Cerebellar cortex (tissue), 1 donor: ENCODE measurements at regions not wholly inside any gene's neighbourhood (a gene's known extent, or its start where the extent isn't known, plus 50 kb on each side); places are given as distances from the start of the nearest gene placed in this dataset.
"Not testable (repeated sequence)": the region's sequence is repeated elsewhere in the genome, so short reads cannot be mapped to it uniquely, and the experiment has no call there.

ENCODE experiments used
- DNase-seq: peaks from one replicate; pipeline ENCODE4 v3.0.0-alpha.2; 2015; ENCODE audit warnings: low spot score

DNA sequence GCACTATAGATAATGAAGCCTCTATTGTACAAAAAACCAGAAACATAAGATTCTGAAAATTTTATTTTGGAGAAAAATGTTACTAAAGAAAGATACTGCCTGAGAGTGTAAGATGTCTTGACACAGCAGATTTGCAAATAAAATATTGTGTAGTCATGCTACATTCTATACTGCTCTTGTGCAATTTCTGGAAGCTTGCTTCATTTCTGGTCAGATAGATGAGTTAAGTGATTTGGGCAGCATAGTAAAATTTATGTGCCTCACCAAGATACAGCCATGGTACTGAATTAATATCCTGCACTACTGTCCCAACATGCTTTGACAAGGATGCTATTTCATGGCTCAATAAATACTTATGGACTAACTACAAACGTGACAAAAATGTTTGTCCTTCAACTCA lies 55.1 kb upstream of the STARD13 start:
- no peak for DNase-seq

DNA sequence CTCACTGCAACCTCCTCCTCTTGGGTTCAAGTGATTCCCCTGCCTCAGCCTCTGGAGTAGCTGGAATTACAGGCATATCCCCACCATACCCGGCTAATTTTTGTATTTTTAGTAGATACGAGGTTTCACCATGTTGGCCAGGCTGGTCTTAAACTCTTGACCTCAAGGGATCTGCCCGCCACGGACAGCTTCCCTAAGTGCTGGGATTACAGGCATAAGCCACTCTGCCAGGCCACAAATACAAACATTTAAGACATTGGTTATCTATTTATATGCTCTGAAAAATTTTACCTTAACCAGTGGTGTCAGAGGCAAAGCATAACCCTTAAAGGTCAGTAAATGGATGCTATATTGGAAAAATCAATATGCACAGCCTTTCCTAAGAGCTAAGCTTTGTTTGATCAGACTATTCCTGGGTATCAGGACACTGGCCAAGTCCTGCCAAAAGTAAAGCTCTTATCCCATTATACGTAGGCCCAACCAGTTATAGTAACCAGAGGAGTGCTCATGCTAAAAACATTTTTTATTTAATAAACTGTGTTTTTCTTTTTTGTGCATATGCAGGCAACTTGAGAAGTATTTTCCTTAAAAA lies 56.4 kb upstream of the STARD13 start:
- no peak for DNase-seq

DNA sequence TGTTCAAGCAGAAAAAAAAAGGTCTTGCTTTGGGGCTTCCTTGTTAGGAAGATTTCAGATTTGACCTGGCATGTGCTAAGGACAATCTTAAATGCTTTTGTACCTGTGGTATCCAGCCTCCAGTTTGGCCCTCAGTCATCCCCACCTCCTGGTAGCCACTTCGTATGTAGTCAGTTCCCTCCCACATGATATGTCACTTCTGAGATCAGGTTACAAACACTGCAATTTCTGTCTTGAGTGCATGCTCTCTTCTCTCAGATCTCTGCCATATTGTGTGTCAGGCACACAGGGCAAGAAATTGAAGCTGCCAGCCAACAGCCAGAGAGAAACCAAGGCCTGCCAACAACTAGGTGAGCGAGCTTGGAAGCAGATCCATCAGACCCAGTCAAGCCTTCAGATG lies 60.3 kb upstream of the STARD13 start:
- no peak for DNase-seq

DNA sequence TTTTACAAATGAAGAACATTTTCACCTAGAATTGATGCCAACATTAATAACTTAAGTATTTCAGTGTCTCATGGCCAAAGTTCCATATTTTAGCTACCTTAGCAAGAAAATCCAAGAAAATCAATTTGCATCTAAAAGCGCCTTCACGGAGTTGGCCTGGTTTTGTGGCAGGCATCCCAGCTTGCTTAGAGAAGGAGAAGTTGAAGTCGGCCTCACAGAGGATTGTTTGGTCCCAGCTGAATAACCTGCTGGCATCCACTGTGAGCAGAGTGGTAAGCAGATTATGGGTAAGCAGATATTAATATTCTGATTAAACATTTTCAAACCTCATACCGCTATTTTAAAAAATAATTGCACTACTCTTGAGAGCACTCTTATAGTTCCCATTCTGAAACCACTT lies 62.3 kb upstream of the STARD13 start:
- DNase-seq: peak; percentile 10

DNA sequence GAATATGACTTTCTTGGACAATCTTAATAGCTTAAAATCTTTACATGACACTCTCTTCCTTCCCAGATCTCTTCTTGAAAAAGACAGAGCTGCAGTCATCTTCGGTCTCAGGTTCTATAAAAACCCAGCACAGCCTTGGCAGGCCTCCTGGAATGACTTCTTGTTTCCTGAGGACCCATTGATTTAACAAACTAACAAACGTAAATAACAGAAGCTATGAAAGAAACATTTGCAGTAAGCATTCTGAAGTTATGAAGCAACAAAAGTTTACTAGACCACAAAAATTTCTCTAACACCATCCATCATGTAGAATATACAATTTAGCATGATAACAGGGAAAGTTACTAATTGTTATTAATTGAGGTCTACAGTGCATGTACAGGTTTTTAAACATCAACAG lies 62.8 kb upstream of the STARD13 start:
- DNase-seq: no peak

DNA sequence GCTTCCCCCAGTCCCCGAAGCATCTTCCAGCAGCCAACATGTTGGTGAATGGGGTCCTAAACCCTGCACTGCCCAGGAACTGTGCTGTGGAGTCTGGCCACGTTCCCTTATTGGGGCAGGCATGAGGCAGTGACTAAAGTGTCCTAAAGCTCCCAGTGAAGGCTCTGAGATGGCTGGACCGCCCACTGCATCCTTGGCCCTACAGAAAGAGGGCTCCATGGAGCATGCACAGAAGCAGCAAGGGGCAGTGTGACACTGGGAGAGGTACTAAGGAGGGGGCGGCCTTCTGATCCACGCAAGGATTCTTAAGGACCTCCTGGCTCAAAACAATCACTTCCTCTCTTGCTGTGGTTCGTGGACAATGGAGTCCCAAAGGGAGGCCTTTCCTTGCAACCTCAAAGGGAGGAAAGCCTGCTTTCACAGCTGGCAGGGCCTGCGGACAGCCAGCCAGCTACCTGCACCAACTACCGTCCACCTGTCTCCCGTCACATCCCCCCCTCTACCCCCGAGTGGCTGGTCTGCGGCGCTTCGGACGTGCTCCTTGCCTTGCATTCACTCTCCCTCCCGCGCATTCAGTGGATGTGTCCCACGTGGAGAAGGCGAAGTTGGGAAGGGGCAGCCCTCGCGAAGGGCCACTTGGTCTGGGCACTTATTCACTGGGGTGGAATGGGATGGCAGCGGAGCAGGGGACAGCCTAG lies 63.9 kb upstream of the STARD13 start:
- no peak for DNase-seq

DNA sequence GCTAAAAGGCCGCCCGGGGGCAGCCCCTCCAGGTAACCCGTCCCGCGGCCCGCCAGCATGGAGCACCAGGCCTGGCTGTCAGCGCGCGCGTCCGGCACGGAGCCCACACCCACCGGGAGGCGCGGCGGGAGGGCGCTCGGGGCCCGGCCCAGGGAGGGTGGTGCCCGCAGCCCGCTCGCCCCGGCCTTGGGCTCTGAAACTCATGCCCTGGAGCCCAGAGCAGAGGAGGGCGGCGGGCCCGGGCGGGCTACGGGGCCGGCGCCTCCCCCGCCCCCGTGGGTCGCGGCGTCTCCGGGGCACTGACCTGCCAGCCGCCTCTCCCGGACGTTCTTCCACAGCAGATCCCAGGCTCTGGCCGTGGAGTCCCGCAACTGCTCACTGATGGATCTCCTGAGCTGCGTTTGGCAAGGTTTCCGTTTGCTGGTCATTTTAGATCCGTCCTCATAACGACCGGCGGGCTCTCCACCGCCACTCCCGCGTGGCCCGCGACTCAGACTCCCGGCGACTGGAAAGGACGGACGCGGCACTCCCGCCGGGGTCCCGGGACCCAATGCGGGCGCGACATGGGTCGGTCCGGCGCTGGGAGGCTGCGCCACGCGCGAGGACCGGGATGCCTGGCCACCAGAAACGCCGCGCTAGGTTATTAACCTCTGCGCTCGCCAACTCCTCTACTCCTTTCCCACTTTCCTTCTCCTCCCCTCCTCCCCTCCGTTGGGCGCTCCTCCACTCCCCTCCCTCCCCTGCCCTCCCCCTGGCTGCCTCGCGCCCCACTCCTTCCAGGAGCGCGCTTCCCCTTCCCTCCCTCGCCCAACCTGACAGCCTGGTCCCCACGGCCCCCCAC lies 64.7 kb upstream of the STARD13 start:
- DNase-seq: no peak

DNA sequence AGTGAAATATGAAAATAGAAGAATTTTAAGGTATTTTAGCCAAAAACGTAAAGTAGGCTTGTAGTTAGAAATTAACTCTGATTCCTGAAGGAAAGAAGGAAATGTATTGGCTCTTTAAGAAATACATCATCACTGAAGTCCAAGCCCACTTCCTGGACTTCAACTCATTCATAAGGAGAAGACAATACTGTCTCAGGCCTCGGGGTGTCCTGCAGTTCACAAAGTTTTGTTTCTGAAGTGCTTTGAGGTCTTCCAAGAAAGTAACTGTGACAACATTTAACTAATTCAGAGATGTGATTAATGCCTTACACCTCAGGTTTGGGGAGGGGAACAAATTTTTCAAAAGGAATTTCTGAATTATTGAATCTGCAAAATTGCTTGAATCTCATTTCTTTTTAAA lies 65.8 kb upstream of the STARD13 start:
- DNase-seq: no peak

DNA sequence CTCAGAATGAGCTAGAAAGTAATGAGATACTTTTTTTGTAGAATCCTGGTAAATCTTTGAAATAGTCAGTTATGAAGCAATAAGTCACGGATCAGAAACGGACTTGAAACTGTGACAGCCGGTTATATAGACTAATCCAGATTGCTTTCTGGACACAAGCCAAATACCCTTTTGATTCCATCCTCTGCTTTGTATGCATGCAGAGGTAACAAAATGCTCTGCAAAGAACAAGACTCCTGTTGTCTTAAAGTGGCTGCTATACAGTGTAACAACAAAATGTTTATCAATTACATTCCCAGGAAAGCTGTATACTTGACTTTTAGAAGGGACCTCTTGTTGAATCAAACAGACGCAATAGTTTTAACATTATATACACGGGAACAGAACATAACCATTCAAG lies 66.5 kb upstream of the STARD13 start:
- no peak for DNase-seq

DNA sequence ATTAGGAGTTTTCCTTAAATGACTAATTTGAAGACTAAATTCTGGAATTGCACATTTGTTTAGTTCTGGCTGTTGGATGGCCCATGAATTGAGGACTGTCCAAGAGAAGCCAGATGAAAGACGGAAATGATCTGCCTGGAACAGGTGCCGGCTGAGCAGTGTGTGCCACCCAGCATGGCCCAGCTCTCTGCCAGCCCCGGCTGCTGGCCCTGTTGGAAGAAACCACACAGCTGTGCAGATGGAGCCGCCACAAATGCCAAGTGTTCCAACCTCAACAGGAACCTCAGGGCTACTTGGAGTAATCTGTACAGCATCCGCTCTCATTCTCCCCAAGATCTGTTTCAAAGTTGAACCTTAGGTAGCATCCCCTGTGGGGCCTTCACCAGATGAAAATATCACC lies 67.0 kb upstream of the STARD13 start:
- DNase-seq: no peak

DNA sequence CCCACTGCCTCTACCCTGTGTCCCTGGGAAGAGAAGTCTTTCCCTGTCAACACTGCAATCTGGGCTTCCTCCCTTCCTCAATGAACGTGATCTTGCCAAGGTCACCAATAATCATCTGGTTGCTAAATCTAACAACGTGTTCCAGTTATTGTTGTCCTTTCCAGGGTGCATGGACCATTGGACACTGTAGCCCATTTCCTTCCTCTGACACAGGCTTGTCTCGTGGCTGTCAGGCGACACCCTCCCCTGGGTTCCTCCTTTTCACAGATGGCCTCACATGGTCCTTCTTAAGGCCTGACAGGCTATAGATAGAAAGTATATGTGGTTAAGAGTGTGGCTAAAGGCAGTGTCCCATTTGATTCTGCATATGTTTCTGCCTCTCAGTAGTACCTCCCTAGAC lies 67.7 kb upstream of the STARD13 start:
- no peak for DNase-seq

DNA sequence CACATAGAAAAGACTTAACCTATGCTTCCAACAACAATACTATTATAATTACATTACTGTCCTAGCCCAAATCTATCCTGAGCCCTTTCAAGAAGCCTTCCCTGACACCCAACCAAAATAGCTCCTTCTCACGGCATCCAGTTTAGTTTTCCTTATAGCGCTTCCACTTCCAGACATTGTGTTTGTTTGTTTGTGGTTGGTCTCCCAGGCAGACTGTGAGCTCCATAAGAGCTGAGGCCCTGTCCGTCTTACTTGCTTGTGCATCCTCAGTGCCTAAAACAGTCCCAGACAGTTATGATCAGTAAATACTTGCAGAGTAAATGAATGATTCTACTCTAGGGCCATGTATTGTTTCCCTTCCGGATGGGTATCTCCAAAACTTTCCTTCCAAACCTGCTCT lies 68.1 kb upstream of the STARD13 start:
- no peak for DNase-seq

DNA sequence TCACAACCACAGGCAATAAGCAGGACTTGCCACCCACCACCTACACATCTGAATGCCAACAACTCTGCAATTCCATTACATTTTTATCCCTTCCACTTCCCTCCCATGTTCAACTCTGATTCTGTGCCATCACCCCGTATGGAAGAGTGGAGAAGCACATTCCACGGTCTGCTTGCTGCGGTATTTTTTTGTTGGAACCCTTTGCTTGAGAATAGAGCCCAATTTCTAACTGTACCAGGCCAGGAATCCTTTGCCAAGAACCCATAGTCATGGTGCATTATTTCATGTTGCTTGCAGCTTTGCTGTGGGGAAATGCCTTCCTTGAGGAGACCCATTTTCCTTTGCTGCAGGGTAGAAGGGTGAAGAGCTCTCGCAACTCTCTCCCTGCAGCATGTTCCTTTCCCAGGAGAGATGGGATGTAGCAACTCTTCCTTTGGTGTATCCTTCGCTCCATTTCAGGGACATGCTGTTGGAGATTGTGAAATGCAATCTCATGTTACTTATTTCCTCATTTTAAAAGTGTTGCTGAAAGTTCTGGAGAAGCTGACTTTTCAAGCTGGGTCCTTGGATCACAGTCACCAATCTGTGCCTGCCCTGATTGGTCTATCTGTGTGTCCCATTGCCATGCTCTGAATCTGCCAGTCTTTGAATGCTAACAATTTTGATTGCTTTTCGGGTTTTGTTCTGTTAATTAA lies 69.8 kb upstream of the STARD13 start:
- peak; percentile 5 for DNase-seq

DNA sequence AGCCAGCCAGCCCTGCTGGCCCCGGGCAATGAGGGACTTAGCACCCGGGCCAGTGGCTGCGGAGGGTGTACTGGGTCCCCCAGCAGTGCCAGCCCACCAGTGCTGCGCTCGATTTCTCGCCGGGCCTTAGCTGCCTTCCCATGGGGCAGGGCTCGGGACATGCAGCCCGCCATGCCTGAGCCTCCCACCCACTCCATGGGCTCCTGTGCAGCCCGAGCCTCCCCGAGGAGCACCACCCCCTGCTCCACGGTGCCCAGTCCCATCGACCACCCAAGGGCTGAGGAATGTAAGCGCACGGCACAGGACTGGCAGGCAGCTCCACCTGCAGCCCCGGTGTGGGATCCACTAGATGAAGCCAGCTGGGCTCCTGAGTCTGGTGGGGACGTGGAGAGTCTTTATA lies 72.5 kb upstream of the STARD13 start:
- DNase-seq: not testable (repeated sequence)

DNA sequence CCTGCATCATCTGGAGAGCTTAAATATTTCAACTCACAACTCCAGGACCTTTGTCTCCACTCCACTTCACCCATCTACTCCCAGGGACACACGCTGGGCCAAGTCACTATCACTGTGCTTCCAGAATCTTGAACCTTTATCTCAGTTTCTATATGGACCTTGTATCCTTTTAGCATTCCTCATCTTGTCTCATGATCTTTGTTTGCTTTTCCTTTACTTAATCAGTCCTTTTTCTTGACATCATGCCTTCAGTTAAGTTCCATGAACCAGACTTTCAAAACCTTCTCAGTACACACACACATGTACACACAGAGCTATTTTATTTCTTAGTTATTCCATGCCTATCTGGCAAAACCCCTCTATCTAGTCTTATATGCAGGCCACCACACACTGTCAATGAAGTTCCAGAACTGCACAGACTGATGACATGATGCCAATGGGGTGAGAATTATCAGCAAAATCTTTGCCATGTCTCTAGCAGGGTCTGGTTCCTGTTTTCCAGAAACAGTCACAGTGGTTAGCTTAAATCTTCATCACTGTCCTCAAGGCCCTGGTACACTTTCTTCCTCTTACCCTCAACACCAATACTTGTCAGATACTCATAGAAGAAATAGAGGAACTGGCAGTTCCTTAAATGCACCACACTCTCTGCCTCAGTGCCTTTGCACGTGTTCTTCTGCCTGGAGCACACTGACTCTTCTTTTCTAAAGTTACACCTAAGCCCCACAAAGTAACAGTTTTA lies 77.6 kb upstream of the STARD13 start:
- DNase-seq: no peak

DNA sequence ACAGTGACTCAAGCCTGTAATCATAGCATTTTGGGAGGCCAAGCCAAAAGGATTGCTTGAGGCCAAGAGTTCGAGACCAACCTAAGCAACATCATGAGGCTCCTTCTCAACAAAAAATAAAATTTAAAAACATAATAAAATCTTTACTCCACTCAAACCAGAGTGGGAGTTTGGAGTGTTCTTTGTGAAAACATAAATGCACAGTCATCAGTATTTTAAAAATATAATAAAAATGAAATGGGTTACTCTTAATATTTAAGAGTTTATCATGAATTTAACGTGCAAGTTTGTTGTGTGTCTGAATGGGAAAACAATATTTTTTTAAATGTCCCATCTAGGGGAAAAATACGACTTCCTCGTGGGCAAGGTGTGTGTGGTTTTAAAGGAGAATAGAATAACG lies 78.6 kb upstream of the STARD13 start:
- no peak for DNase-seq

DNA sequence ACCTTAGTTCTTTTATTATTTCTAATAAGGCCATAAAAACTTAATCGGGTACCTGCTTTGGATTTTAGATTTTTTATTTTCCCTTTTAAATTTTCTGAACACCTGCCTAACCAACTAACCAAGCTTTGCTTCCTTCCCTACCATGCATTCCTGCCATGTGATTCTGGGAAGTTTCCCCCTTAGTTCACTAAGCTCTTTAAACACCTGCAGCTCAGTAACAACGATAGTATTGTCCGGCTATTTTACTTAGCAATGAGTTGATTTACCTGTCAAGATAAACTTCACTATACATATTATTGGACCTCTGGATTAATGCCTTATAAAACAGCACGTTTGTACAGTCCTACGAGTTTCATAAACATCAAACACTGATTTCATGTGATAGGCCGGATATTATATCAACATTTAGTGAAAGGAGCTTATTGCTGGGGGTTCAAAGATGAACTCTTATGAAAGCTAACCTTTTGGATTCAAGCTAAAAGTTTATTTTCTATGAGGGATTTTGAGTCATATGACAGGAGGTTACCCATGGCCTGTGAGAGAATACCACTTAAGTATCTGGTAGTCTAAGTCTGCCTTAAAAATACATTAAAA lies 81.0 kb upstream of the STARD13 start:
- DNase-seq: no peak

DNA sequence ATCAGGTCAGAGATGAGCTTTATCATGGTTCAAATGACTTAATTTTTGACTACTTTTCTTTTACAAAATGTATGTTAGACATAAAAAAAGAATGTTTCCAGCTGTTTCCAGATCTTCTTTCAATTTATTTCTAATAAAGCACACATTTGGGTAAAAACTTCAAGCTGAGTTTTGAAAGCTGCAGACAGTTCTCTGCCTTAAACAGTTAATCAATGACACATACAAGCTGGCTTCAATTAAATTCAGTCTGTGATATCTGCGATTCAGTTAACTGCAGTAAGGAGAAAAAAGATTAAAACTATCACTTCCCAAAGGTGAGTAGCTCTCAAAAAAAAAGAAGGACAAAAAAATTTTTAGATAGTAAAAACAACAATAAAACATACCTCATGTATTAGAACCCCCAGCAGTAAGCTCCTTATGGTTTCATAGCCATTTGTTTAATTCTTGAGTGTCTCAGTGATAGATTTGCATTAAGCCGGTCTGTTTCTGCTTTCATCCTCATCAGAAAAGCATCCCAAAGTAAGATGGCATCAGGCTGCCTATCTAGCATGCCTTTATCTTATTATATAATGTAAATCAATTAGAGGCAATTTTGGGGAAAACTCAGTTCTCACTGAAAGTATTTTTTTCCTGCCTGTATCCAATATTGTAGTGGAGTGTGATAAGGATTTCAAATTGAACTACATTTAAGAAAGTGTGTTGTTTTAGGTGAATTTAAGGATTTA lies 81.8 kb upstream of the STARD13 start:
- no peak for DNase-seq

DNA sequence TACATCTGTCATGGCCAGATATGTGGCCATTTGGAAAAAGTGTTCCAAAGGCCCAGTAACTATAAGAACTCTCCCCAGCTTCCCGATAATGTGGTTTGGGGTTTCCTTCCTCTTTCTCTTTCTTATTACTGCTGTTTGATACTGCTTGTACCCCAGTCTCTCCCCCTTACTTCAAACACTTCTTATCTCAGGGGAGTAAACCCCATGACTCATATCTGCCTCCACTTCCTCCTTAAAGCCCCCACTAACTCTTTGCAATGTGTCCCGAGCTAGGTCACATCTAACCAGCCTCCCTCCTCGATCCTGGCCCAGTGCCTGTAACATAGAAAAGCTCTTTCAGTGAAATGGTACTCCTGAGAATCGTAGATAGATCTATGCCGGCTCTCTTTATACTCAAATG lies 82.4 kb upstream of the STARD13 start:
- no peak for DNase-seq

DNA sequence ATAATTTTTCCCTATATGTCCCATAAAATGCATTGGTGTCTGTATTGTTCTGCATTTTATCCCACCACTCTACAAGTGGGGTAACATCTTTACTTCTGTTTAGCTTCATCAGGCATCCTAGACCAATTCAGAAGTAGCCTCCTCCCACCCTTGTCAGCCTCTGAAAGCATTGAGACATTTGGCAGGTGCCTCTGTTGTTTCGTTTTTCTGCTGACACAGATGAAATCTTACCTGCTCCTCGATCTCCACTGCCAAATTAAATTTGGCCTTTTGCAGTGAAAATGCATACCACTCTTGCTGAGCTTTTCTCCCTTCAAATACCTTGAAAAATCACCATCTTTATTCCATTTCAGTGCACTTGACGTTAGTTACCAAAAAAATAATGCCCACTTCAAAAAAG lies 83.5 kb upstream of the STARD13 start:
- no peak for DNase-seq
